GM12865 (cell line): ENCODE measurements at regions not wholly inside any gene's neighbourhood (a gene's known extent, or its start where the extent isn't known, plus 50 kb on each side); places are given as distances from the start of the nearest gene placed in this dataset.

Experiments used
- DNase-seq: peaks from one replicate; pipeline ENCODE4 v3.0.0; 2010; ENCODE audit warnings: low read depth
- H3K4me3 ChIP-seq: 2 replicates; pipeline ENCODE4 v1.5.1; 2011; ENCODE audit warnings: mild to moderate bottlenecking, low read depth, low read length, control low read depth
- TF ChIP-seq, protein P1 (sequence below): IDR thresholded peaks from 2 replicates; pipeline ENCODE4 v1.5.1; 2011; ENCODE audit warnings: low read length, control low read depth, low read depth, inconsistent platforms; ENCODE audit not compliant: insufficient read depth; ENCODE audit errors: missing control alignments

DNA sequence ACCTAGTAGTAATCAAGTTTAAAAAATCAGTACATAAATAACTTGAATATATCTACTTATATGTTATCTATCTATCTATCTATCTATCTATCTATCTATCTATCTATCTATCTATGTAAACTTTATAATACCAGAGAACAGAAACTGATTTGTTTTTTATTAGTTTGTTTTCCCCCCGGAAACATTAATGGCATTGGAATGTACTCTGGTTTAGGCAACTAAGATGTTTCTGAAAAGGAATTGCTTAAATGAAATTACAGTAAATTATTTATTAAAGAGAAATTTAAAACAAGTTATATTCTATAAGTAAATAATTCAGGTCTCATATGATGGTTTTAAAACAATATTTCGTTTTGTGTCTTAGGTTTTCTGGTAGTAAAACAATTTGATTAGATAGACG, 681.0 kb upstream of the ADAMTS5 start:
- no peak overlapping the region for H3K4me3 ChIP-seq
- TF ChIP-seq, protein P1, sequence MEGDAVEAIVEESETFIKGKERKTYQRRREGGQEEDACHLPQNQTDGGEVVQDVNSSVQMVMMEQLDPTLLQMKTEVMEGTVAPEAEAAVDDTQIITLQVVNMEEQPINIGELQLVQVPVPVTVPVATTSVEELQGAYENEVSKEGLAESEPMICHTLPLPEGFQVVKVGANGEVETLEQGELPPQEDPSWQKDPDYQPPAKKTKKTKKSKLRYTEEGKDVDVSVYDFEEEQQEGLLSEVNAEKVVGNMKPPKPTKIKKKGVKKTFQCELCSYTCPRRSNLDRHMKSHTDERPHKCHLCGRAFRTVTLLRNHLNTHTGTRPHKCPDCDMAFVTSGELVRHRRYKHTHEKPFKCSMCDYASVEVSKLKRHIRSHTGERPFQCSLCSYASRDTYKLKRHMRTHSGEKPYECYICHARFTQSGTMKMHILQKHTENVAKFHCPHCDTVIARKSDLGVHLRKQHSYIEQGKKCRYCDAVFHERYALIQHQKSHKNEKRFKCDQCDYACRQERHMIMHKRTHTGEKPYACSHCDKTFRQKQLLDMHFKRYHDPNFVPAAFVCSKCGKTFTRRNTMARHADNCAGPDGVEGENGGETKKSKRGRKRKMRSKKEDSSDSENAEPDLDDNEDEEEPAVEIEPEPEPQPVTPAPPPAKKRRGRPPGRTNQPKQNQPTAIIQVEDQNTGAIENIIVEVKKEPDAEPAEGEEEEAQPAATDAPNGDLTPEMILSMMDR, result no peak
- DNase-seq, result no peak

- H3K4me3 ChIP-seq, result no peak overlapping the region
- DNase-seq, result no peak
- TF ChIP-seq, protein P1, result no peak
Observed at GRCh38 chr21:27647401-27647800, 680.5 kb upstream of the ADAMTS5 start.

- no peak for DNase-seq
- H3K4me3 ChIP-seq, result no peak overlapping the region
- TF ChIP-seq, protein P1, result no peak
Observed at GRCh38 chr21:27646691-27647090, 679.8 kb upstream of the ADAMTS5 start.

- DNase-seq, result no peak
- no peak overlapping the region for H3K4me3 ChIP-seq
- TF ChIP-seq, protein P1, result no peak
Observed at GRCh38 chr21:27646056-27646455, 679.2 kb upstream of the ADAMTS5 start.

- DNase-seq, result no peak
- no peak overlapping the region for H3K4me3 ChIP-seq
- TF ChIP-seq, protein P1, result no peak
Observed at GRCh38 chr21:27645285-27645684, 678.4 kb upstream of the ADAMTS5 start.

GRCh38 chr21:27643326-27643725, 676.4 kb upstream of the ADAMTS5 start:
- TF ChIP-seq, protein P1, result no peak
- no peak overlapping the region for H3K4me3 ChIP-seq
- no peak for DNase-seq

DNA sequence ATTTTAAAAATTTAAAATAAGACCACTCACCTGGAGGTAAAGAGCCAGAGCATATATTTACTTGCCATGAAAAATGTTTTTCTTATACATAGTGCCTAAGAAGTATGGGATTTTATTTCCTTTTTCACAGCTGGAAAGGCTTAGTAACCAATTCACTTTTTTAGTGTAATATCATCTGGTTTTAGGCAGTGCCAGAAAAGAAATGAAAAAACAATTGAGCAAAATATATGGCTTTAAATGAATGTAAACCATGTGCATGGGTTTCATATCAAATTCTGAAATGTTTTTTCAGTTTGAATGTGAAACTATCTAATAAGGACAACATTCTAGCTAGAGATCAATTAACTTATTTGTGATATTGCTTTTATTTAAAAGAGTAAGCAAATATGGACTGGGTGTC, 672.4 kb upstream of the ADAMTS5 start:
- TF ChIP-seq, protein P1, result no peak
- no peak for DNase-seq

More for the DNA sequence above, 672.4 kb upstream of the ADAMTS5 start:
- no peak overlapping the region for H3K4me3 ChIP-seq
